Transverse colon (tissue), 3 donors: ENCODE measurements at regions not wholly inside any gene's neighbourhood (a gene's known extent, or its start where the extent isn't known, plus 50 kb on each side); places are given as distances from the start of the nearest gene placed in this dataset.

Experiments
- CTCF ChIP-seq, 5 experiments: fragments of 200-600 bp in 3 of 5; fragments of 450-650 bp in 2 of 5; sonication (generic) in 3 of 5; IDR thresholded peaks; 1 replicate in 2 of 5; 2 replicates in 3 of 5; pipeline ENCODE4 v1.5.1; 2016 to 2017; ENCODE audit warnings: antibody characterized with exemption in 5 of 5, inconsistent platforms in 3 of 5, mild to moderate bottlenecking in 2 of 5, moderate library complexity in 1 of 5
- POLR2A ChIP-seq: fragments of 450-650 bp; IDR thresholded peaks from one replicate; pipeline ENCODE4 v1.6.1; 2016; ENCODE audit warnings: antibody characterized with exemption, mild to moderate bottlenecking, moderate library complexity

- no peak for TF ChIP-seq POLR2A
- TF ChIP-seq CTCF (IDR thresholded peaks at IDR 0.05), result no peak
These were observed 158.0 kb downstream of the PALM2AKAP2 start for GRCh38 chr9:109937861-109938453.
